CD14-positive monocyte (primary cell): ENCODE measurements at regions not wholly inside any gene's neighbourhood (a gene's known extent, or its start where the extent isn't known, plus 50 kb on each side); places are given as distances from the start of the nearest gene placed in this dataset.

ENCODE experiments used
- DNase-seq, 3 donors: peaks; one replicate each; pipeline ENCODE4 v3.0.0-alpha.2; 2011 to 2022
- H2AFZ ChIP-seq: 2 replicates; pipeline ENCODE4 v1.6.0; 2012; ENCODE audit warnings: mild to moderate bottlenecking, low read depth, low read length, inconsistent platforms; ENCODE audit not compliant: insufficient read depth, poor library complexity, severe bottlenecking
- H3K27ac ChIP-seq, 2 donors: 1 replicate in 1 of 2; 2 replicates in 1 of 2; pipeline ENCODE4 v1.5.1; 2012 to 2013; ENCODE audit warnings: low read length in 2 of 2, control low read depth in 1 of 2, inconsistent platforms in 1 of 2, low read depth in 1 of 2, mild to moderate bottlenecking in 1 of 2
- H3K27me3 ChIP-seq, 2 donors: one replicate each; pipeline versions ENCODE4 v1.6.0 to v1.6.1; 2011 to 2013; ENCODE audit warnings: low read length in 2 of 2; ENCODE audit not compliant: control insufficient read depth in 2 of 2, insufficient read depth in 2 of 2
- H3K36me3 ChIP-seq, 2 donors: replicated peaks in 1 of 2; 1 replicate in 1 of 2; 2 replicates in 1 of 2; pipeline versions ENCODE4 v1.5.1 to v1.6.1; 2012 to 2013; ENCODE audit warnings: low read length in 2 of 2, control low read depth in 1 of 2, inconsistent platforms in 1 of 2, mild to moderate bottlenecking in 1 of 2; ENCODE audit not compliant: insufficient read depth in 2 of 2, control insufficient read depth in 1 of 2
- H3K4me1 ChIP-seq, 2 donors: 1 replicate in 1 of 2; 2 replicates in 1 of 2; pipeline versions ENCODE4 v1.5.1 to v1.6.1; 2012 to 2013; ENCODE audit warnings: low read length in 2 of 2, control low read depth in 1 of 2, inconsistent platforms in 1 of 2, mild to moderate bottlenecking in 1 of 2, moderate library complexity in 1 of 2; ENCODE audit not compliant: insufficient read depth in 2 of 2, control insufficient read depth in 1 of 2
- H3K4me2 ChIP-seq: replicated peaks from 2 replicates; pipeline ENCODE3; 2012; ENCODE audit warnings: low read length, moderate library complexity, mild to moderate bottlenecking; ENCODE audit not compliant: poor library complexity, severe bottlenecking; ENCODE audit errors: extremely low read depth
- H3K4me3 ChIP-seq, 3 experiments: fragments of 200-600 bp in 1 of 3; sonication (generic) in 1 of 3; replicated peaks in 1 of 3; 1 replicate in 2 of 3; 2 replicates in 1 of 3; pipeline ENCODE4 v1.5.1; 2011 to 2013; ENCODE audit warnings: low read length in 3 of 3, mild to moderate bottlenecking in 3 of 3, control low read depth in 2 of 3, low read depth in 2 of 3, inconsistent platforms in 1 of 3, moderate library complexity in 1 of 3
- H3K79me2 ChIP-seq: 2 replicates; pipeline ENCODE4 v1.6.0; 2012; ENCODE audit warnings: mild to moderate bottlenecking, control low read depth, inconsistent platforms, low read length, moderate library complexity; ENCODE audit not compliant: insufficient read depth
- H3K9ac ChIP-seq: 2 replicates; pipeline ENCODE4 v1.6.0; 2017; ENCODE audit warnings: low read length, mild to moderate bottlenecking; ENCODE audit not compliant: insufficient read depth, poor library complexity, severe bottlenecking
- H3K9me3 ChIP-seq, 2 donors: replicated peaks in 1 of 2; 1 replicate in 1 of 2; 2 replicates in 1 of 2; pipeline versions ENCODE4 v1.5.1 to v1.6.1; 2012 to 2013; ENCODE audit warnings: low read length in 2 of 2, control low read depth in 1 of 2; ENCODE audit not compliant: control insufficient read depth in 1 of 2, insufficient read depth in 1 of 2
- H4K20me1 ChIP-seq: 2 replicates; pipeline ENCODE4 v1.6.0; 2012; ENCODE audit warnings: mild to moderate bottlenecking, low read length, control low read depth, moderate library complexity; ENCODE audit not compliant: insufficient read depth
- H3K27ac Mint-ChIP-seq, 7 donors: one replicate each; pipeline ENCODE4 v1.8.0; 2020; ENCODE audit warnings: mild to moderate bottlenecking in 7 of 7, mixed read lengths in 7 of 7, moderate library complexity in 6 of 7, inconsistent platforms in 2 of 7
- H3K27me3 Mint-ChIP-seq, 3 donors: one replicate each; pipeline ENCODE4 v1.8.0; 2021 to 2022; ENCODE audit warnings: low read depth in 3 of 3, mild to moderate bottlenecking in 3 of 3, mixed read lengths in 3 of 3, moderate library complexity in 3 of 3, inconsistent platforms in 1 of 3
- H3K36me3 Mint-ChIP-seq, 2 donors: one replicate each; pipeline ENCODE4 v1.8.0; 2020; ENCODE audit warnings: mixed read lengths in 2 of 2, inconsistent platforms in 1 of 2, mild to moderate bottlenecking in 1 of 2
- H3K4me1 Mint-ChIP-seq: one replicate; pipeline ENCODE4 v1.8.0; 2020; ENCODE audit warnings: mild to moderate bottlenecking, mixed read lengths
- H3K4me3 Mint-ChIP-seq, 2 donors: one replicate each; pipeline ENCODE4 v1.8.0; 2020; ENCODE audit warnings: mild to moderate bottlenecking in 2 of 2, mixed read lengths in 2 of 2, moderate library complexity in 1 of 2
- H3K9me3 Mint-ChIP-seq, 7 donors: one replicate each; pipeline ENCODE4 v1.8.0; 2020 to 2022; ENCODE audit warnings: mixed read lengths in 7 of 7, mild to moderate bottlenecking in 6 of 7, moderate library complexity in 6 of 7, inconsistent platforms in 2 of 7
- WGBS: methylation state at CpG from one replicate; pipeline ENCODE4 v1.1.5; 2013; ENCODE audit warnings: missing lambda C conversion rate; ENCODE audit not compliant: insufficient coverage; 5-methylcytosine and 5-hydroxymethylcytosine counted together
- intact Hi-C, 2 donors: fragments of 100-400 bp; cut with micrococcal nuclease; formaldehyde crosslinking; loops; one replicate each; pipeline versions ENCODE4 v1.15.0 to v1.15.1; 2023
- TF ChIP-seq, protein P1 (sequence below): fragments of 200-600 bp; IDR thresholded peaks from one replicate; pipeline ENCODE4 v1.8.0; 2022; ENCODE audit warnings: antibody characterized with exemption, mild to moderate bottlenecking

GRCh38 chr14:105879503-105879866 is 353.1 kb downstream of the TMEM121 start:
- intact Hi-C loops = no loop called here
- H3K4me3 Mint-ChIP-seq = peak overlapping the region; percentile 31 to 70
- no peak for DNase-seq

DNA sequence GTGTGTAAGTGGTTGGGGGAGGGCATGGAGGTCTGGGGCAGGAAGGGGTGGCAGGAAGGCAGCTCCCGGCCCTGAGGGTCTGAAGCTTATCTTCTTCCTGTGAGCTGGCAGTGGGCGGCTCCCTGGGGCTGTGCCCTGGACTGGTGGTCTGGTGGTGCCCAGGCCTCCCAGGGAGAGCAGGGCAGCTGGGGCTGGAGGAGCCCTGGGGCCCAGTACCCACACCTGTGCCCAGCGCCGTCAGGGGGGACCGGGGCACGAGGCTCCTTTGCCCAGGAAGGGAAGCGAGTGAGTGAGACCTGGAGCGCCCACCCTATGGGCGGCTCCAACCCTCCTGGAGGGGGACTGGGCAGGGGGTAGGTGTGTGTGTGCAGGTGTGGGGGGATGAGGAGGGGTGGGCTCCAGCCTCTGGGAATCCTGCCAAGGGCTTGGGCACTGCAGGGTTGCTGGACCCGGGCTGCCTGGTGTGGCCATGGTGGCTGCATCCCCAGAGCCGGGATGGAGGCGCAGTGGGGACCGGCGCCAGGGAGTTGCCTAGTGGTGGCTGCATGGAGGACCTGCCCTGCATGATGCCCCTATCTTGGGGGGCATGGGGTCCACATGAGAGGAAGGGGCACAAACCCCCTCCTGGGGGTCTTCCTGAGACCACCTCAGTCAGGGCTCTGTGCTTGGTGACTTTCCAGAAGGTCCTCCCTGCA is 353.6 kb downstream of the TMEM121 start:
- Mint-ChIP-seq H3K27me3 (peaks cover 28 to 43% (median 35%) of the 10 kb centered on the region in 3 donors), H3K9me3 (peaks cover 0 to 2% (median 0%) of the 10 kb centered on the region in 7 donors), H3K4me1 (peaks cover 4% of the 10 kb centered on the region), H3K36me3 (no peaks in the 10 kb centered on the region), H3K4me3 (peak overlapping the region; percentile 31 to 70), H3K27ac (no peak overlapping the region)
- Histone ChIP-seq H2AFZ (no peak overlapping the region), H3K36me3 (no peaks in the 10 kb centered on the region), H4K20me1 (no peaks in the 10 kb centered on the region), H3K27ac (no peak overlapping the region), H3K27me3 (peaks cover 0 to 21% of the 10 kb centered on the region in 2 donors), H3K9ac (no peak overlapping the region), H3K4me3 (no peak overlapping the region), H3K4me2 (no peak overlapping the region), H3K79me2 (no peaks in the 10 kb centered on the region), H3K9me3 (no peaks in the 10 kb centered on the region), H3K4me1 (peaks cover 0 to 9% of the 10 kb centered on the region in 2 donors)
- intact Hi-C loops = no loop called here
- TF ChIP-seq, protein P1, sequence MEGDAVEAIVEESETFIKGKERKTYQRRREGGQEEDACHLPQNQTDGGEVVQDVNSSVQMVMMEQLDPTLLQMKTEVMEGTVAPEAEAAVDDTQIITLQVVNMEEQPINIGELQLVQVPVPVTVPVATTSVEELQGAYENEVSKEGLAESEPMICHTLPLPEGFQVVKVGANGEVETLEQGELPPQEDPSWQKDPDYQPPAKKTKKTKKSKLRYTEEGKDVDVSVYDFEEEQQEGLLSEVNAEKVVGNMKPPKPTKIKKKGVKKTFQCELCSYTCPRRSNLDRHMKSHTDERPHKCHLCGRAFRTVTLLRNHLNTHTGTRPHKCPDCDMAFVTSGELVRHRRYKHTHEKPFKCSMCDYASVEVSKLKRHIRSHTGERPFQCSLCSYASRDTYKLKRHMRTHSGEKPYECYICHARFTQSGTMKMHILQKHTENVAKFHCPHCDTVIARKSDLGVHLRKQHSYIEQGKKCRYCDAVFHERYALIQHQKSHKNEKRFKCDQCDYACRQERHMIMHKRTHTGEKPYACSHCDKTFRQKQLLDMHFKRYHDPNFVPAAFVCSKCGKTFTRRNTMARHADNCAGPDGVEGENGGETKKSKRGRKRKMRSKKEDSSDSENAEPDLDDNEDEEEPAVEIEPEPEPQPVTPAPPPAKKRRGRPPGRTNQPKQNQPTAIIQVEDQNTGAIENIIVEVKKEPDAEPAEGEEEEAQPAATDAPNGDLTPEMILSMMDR = no peak
- 2% methylated on average over 14 of the region's 14 CpGs for WGBS
- no peak for DNase-seq

More at GRCh38 chr14:105879503-105879866, 353.1 kb downstream of the TMEM121 start:
- Histone ChIP-seq H3K4me3 (no peak overlapping the region), H3K27me3 (peaks cover 0 to 21% of the 10 kb centered on the region in 2 donors), H3K9me3 (no peaks in the 10 kb centered on the region), H3K27ac (no peak overlapping the region), H3K79me2 (no peaks in the 10 kb centered on the region), H2AFZ (no peak overlapping the region), H3K36me3 (no peaks in the 10 kb centered on the region), H3K4me2 (no peak overlapping the region), H3K9ac (no peak overlapping the region), H3K4me1 (peaks cover 0 to 9% of the 10 kb centered on the region in 2 donors), H4K20me1 (no peaks in the 10 kb centered on the region)
- peak overlapping the region in 1 of 7 donors; percentile 77 for H3K27ac Mint-ChIP-seq
- TF ChIP-seq, protein P1 = no peak
- 0% methylated on average over 5 of the region's 7 CpGs for WGBS
- H3K9me3 Mint-ChIP-seq = peaks cover 0 to 2% (median 0%) of the 10 kb centered on the region in 7 donors
- peaks cover 4% of the 10 kb centered on the region for H3K4me1 Mint-ChIP-seq
- no peaks in the 10 kb centered on the region for H3K36me3 Mint-ChIP-seq
- H3K27me3 Mint-ChIP-seq = peaks cover 28 to 43% (median 35%) of the 10 kb centered on the region in 3 donors
